GM18511 (cell line): ENCODE measurements at regions not wholly inside any gene's neighbourhood (a gene's known extent, or its start where the extent isn't known, plus 50 kb on each side); places are given as distances from the start of the nearest gene placed in this dataset.
A peak's percentile ranks its signal among the peaks of the same experiment; 100 is the strongest.

ENCODE experiments used
- ATAC-seq: cut with Tn5 transposase; IDR thresholded peaks from one replicate; pipeline ENCODE4 v1.9.1; 2021; ENCODE audit warnings: mild to moderate bottlenecking, moderate library complexity; ENCODE audit not compliant: unreplicated experiment

- no peak for ATAC-seq
Measured at GRCh38 chr5:62731022-62731421, 152.4 kb downstream of the LRRC70 start.

DNA sequence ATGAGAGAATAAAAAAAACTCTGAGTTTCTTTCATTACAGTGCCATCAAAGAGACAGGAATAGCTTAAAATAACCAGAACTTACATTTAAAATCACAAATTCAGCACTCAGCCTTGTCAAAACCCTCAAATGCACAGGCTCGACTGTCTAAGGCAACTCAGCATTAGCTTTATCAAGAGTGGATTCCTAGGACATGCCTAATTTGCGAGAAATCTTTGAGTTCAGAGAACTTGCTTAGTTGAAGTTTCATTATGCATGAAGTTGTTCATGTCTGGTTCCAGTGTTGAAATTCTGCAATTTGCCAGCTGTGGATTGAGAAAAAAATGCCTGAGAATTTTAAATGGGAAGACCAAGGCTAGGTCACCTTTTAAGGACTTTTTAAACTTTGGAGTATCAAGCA, 151.1 kb downstream of the LRRC70 start:
- no peak for ATAC-seq

- no peak for ATAC-seq
Measured at GRCh38 chr5:62727861-62728260, 149.2 kb downstream of the LRRC70 start.

DNA sequence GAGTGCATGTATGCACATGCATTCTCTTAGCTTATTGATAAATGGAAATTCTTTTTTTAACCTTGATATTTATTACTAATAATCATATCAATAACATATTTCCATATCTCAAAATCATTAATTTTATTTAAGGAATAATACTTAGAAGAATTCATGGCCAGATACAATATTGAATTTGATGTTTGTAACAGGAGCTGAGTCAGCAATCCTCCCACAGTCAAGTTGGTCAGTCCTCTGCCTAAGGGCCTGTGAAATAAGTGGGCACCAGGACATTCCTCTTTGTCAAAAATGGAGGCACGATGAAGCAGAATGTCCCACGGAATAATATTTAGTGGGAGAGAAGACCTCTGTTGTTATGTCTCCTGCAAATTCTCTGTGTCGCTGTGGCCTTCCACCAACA, 148.6 kb downstream of the LRRC70 start:
- no peak for ATAC-seq

DNA sequence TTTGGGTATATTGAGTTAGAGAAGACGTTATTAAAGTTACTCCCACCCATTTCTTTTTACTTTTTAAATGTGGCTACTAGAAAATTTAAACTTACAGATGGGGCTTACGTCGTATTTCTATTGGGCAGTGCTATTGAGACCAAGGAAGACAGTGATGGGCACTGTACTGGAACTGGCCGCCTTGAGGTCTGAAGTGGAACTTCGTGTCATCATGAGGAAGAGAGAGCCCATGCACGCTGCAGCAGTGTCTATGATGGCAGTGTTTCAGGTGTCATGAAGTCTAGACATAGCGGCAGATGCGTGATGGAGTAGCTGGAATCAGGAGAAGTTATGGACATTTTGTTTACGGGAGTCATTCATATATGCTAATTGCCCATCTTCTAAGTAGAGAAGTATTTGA, 143.7 kb downstream of the LRRC70 start:
- no peak for ATAC-seq

- peak; percentile 96 for ATAC-seq
Measured at GRCh38 chr5:62720031-62720441, 141.4 kb downstream of the LRRC70 start.

- ATAC-seq = no peak
Measured at GRCh38 chr5:62719061-62719720, 140.6 kb downstream of the LRRC70 start.

DNA sequence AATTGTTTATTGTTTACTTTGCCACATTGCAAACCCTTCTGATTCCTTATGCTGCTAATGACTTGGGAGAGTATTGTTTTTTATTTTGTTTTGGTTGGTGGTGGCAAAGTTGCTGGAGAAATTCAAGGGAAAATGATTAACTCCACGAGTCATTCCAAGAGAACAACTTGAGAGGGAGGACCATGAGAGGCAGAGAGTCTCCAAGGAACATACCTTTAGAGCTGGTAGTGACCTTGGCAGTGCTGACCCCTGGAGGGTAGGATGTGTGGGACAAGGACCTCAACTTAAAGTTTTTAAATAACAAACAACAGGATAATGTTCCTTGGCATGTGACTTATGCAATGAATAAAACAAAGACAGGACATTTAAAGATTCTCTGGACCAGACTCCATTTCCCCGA, 139.7 kb downstream of the LRRC70 start:
- ATAC-seq = no peak

DNA sequence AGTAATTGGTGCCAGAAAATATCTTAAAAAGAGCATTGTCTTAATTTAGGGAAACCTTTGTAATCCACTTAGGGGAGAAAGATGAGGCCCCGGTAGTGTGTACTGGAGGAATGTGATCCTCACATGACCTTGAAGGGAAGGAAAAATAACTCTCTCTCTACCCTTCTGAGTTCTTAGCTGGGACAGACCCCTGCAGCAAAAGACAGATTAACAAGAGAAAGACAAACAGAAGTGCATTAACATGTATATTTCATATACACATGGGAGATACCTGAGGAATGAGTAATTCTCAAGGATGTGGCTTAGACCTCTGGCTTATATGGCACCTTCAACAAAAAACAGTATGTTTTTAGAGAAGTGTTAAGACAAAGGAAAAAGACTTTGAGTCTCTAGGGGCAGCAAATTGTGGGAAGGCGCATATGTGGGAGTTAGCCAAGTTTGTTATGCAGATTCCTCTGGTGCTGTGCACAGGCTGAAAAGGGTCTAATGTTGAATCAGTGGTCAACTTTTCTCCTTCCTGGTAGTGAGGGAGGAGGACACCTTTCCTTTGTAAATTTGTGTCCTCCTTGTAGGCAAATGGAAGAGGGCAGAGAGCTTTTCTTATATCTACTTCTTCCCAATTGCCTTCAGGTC, 138.8 kb downstream of the LRRC70 start:
- no peak for ATAC-seq

DNA sequence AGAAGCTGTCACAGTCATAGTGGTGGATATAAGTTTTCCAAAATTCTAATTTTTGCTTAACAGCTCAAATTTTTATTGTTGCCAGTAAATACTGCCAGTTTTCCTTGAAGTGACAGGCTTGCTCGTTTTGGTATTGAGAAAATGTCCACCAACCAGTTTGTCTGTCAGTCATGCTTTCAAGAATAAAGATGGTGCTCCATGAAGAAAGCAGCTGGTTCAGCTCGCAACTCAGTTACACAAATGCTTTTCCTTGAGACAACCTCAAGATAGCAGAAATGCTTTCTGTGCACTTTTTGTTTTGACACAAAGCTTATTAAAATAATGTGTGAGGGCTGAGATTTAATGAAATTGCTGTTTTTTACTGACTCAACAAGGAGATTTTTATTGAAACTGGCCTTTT, 135.7 kb downstream of the LRRC70 start:
- ATAC-seq = no peak

- no peak for ATAC-seq
Measured at GRCh38 chr5:62708481-62709325, 130.1 kb downstream of the LRRC70 start.

GRCh38 chr5:62707563-62707962, 128.9 kb downstream of the LRRC70 start:
- no peak for ATAC-seq

DNA sequence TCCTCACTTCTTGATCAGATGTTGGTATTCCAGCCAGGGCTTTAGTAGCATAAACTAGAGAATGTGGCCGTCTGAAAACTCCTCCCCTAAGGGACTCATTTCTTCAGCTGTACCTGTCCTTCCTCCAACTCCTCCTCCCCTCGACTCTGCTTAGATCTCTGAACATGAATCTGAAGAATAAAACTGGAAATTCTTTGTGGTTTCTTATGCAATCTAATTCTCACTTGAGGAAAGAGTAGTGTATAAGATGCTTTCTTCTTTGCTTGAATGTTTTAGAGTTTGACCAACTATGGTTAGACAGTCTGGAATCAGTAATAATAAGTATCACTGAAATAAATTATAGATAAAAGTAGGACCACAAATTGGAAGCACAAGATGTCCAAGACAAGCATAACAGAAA, 128.5 kb downstream of the LRRC70 start:
- ATAC-seq = no peak

DNA sequence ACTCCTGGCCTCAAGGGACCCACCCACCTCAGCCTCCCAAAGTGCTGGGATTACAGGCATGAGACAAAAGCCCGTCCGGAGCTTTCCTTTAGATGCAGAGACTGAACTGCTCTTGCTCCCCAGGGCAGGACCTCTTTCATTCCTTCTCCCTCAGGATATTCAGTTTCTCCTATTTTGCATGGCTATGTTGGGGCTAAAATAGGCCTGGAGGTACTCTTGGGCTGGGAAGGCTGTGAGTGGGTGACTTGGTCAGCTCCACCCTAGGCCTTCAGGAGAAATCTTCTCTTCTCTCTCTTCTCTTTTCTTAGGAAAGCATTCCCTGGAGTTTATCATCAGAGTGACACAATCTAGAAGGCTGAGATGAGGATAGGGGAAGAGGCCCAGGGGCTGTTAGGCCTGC, 126.4 kb downstream of the LRRC70 start:
- no peak for ATAC-seq

- no peak for ATAC-seq
Measured at GRCh38 chr5:62702126-62702525, 123.5 kb downstream of the LRRC70 start.

DNA sequence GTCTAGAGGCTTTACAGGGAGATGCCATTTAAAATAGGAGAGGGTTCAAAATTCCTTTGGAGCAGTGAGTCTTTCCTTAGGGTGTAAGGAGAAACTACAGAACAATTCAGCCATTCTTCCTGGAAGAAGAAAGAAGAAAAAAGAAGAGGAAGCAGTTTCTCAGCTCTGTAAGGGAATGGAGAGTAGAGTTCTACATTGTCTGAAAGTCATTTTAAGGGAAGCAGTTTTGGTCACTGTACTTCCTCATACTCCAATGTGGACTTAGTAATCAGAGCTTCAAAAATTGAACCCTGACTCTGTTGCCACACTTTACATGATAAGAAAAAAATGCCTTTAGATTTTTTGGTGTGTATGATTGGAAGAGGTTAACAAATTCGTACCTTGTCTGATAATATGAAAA, 122.4 kb downstream of the LRRC70 start:
- no peak for ATAC-seq

- ATAC-seq = no peak
Measured at GRCh38 chr5:62698756-62699155, 120.1 kb downstream of the LRRC70 start.

DNA sequence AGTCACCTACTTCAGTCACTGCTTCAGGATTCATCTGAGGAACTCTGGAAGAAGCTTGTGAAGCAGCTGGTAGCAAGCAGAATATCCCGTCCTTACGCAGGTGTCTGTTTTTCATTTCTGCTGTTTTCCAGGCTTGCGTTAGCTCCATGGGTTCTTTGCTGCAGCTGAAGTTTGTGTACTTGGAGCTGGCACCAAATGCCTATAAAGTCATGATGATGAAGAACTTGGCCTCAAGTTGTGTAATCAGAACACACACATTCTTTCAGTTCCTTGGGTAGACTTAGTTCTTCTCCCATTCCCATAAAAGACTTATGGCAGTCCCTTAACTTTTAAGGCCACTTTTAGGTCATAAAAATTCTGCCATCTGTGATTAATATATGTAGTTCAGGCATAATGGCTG, 116.7 kb downstream of the LRRC70 start:
- no peak for ATAC-seq

GRCh38 chr5:62692946-62693713, 114.5 kb downstream of the LRRC70 start:
- ATAC-seq = no peak

DNA sequence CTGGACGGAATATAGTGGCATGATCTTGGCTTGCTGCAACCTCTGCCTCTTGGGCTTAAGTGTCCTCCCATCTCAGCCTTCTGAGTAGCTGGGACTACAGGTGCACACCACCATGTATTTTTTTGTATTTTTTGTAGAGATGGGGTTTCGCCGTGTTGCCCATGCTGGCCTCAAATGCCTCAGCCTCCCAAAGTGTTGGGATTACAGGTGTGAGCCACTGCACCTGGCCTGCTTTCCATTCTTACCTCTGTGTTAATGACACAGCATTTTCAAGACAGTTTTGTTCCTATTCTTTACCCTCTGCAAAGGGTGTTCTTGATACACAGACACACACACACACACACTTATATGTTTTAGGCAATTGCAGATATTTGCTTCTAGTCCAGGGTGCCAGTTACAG, 113.3 kb downstream of the LRRC70 start:
- ATAC-seq = no peak

DNA sequence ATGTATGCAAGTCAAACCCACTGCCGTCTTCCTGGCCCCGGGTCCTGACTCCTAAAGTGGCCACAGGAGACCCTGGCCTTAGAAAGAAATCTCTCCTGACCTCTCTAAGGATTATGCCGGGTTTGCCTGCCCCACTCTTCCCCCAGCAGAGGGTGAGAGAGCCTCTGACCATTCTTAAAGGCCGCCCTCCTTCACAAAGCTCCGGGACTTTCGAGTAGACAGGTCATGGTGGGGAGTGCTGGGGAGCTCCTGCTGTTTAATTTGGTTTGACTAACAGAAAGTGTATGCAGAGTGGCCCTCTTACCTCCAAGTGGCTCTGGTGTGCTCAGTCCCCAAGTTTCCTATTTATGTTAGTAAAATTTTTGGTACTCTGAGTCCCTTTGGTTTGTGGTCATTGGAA, 111.8 kb downstream of the LRRC70 start:
- no peak for ATAC-seq
